HFFc6 (cell line): ENCODE measurements at regions not wholly inside any gene's neighbourhood (a gene's known extent, or its start where the extent isn't known, plus 50 kb on each side); places are given as distances from the start of the nearest gene placed in this dataset.

Source experiments
- DNase-seq: peaks from one replicate; pipeline ENCODE4 v3.0.0-alpha.2; 2018
- H3K27ac Mint-ChIP-seq: 2 replicates; pipeline ENCODE4 v1.8.0; 2020; ENCODE audit warnings: mild to moderate bottlenecking, mixed read lengths
- H3K27me3 Mint-ChIP-seq: 2 replicates; pipeline ENCODE4 v1.8.0; 2021; ENCODE audit warnings: mild to moderate bottlenecking, moderate library complexity, mixed read lengths; ENCODE audit not compliant: insufficient read depth
- H3K36me3 Mint-ChIP-seq: 2 replicates; pipeline ENCODE4 v1.8.0; 2021; ENCODE audit warnings: low read depth, mixed read lengths
- H3K4me1 Mint-ChIP-seq: 2 replicates; pipeline ENCODE4 v1.8.0; 2020; ENCODE audit warnings: low read depth, mixed read lengths
- H3K4me3 Mint-ChIP-seq: 2 replicates; pipeline ENCODE4 v1.8.0; 2020; ENCODE audit warnings: mild to moderate bottlenecking, moderate library complexity, mixed read lengths
- H3K9me3 Mint-ChIP-seq: 2 replicates; pipeline ENCODE4 v1.8.0; 2020; ENCODE audit warnings: mild to moderate bottlenecking, mixed read lengths
- TF ChIP-seq, protein P1 (sequence below): fragments of 200-600 bp; sonication (generic); IDR thresholded peaks from 2 replicates; pipeline ENCODE4 v1.5.0; 2021; ENCODE audit warnings: antibody characterized with exemption, mild to moderate bottlenecking

DNA sequence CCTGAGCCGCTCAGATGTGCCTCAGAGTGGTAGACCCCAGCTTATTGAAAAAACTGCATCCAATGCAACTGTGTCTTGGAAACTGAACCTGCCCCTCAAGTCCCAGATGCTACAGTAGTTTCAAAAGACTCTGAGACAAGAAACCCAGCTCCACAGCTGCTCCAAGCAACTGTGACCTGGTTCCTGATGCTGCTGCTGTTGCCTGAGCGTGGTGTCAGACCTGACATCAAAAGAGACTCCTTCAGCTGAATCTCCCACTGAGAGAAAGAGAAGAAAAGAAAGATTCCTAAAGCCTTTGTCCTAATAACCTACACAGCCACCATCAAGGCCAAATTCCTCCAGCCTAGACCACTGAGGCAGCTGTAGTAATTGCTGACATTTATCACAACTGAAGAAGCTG is 630.1 kb downstream of the STIM2 start:
- DNase-seq: no peak
- no peak overlapping the region for H3K4me3 Mint-ChIP-seq
- peaks cover under 1% of the 10 kb centered on the region; the same call in 1 of the 2 replicates for H3K27me3 Mint-ChIP-seq
- no peaks in the 10 kb centered on the region for H3K36me3 Mint-ChIP-seq
- H3K27ac Mint-ChIP-seq: no peak overlapping the region
- peaks cover 9% of the 10 kb centered on the region for H3K9me3 Mint-ChIP-seq
- H3K4me1 Mint-ChIP-seq: no peaks in the 10 kb centered on the region
- TF ChIP-seq, protein P1, sequence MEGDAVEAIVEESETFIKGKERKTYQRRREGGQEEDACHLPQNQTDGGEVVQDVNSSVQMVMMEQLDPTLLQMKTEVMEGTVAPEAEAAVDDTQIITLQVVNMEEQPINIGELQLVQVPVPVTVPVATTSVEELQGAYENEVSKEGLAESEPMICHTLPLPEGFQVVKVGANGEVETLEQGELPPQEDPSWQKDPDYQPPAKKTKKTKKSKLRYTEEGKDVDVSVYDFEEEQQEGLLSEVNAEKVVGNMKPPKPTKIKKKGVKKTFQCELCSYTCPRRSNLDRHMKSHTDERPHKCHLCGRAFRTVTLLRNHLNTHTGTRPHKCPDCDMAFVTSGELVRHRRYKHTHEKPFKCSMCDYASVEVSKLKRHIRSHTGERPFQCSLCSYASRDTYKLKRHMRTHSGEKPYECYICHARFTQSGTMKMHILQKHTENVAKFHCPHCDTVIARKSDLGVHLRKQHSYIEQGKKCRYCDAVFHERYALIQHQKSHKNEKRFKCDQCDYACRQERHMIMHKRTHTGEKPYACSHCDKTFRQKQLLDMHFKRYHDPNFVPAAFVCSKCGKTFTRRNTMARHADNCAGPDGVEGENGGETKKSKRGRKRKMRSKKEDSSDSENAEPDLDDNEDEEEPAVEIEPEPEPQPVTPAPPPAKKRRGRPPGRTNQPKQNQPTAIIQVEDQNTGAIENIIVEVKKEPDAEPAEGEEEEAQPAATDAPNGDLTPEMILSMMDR: no peak

DNA sequence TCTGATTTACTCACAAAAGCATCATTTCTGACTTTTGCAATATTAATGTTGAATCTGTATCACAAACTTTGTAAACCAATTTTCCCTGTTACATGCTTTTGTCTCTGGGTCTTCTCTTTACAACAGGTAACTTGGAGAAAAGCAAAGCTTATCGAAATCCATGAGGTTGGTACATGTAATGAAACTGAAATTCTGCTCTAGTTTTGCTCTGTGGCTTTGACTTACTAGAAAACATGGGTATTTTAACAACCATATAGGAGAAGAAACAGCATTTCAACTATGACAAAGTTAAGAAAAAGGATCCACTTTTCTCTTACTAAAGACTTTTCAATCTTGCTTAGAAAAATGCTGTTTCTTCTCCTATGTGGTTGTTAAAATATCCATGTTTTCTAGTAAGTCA is 645.8 kb downstream of the STIM2 start:
- no peaks in the 10 kb centered on the region for H3K27me3 Mint-ChIP-seq
- no peak for DNase-seq
- H3K4me1 Mint-ChIP-seq: no peaks in the 10 kb centered on the region
- TF ChIP-seq, protein P1: no peak
- H3K27ac Mint-ChIP-seq: no peak overlapping the region
- H3K36me3 Mint-ChIP-seq: no peaks in the 10 kb centered on the region
- no peak overlapping the region for H3K4me3 Mint-ChIP-seq
- peaks cover 18% of the 10 kb centered on the region for H3K9me3 Mint-ChIP-seq

DNA sequence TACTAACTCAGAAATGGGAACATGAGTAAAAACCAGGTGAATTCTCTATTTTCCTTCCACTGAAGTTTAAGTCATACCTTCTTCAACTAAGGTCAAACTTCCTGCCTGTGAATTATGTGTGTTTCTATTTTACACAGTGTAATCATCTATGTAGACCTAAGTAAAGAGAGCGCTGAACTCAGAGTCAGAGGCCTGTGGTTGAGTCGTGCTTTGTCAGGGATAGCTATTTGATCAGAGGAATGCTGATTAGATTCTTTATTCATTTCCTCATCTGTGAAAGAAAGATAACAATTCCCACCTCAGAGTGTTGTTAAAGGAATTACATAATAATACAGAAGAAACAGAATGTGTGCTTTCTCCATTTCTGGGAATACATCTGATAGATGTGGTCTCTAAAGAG is 654.1 kb downstream of the STIM2 start:
- H3K9me3 Mint-ChIP-seq: peaks cover 23% of the 10 kb centered on the region
- no peak overlapping the region for H3K4me3 Mint-ChIP-seq
- no peak overlapping the region for H3K27ac Mint-ChIP-seq
- no peaks in the 10 kb centered on the region for H3K27me3 Mint-ChIP-seq
- DNase-seq: no peak
- TF ChIP-seq, protein P1: no peak
- H3K4me1 Mint-ChIP-seq: no peaks in the 10 kb centered on the region
- no peaks in the 10 kb centered on the region for H3K36me3 Mint-ChIP-seq

DNA sequence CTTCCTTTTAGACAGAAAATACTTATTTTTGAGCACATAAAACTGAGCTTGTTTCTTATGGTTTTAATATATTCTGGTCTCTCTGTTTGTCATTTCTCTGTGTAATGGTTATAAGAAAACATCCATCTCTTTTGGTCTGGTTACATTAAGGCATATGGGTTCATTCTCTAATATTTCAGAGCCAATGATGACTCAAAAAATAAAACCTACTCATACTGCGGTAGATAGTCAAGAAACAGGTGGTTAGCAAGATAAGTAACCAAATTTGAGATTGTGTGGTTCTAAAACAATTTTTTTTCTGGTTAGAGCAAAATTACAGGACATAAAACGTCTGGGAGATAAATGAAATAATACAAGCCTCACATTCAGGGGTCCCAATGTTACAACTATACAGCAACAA is 654.5 kb downstream of the STIM2 start:
- H3K27me3 Mint-ChIP-seq: no peaks in the 10 kb centered on the region
- H3K27ac Mint-ChIP-seq: no peak overlapping the region

DNA sequence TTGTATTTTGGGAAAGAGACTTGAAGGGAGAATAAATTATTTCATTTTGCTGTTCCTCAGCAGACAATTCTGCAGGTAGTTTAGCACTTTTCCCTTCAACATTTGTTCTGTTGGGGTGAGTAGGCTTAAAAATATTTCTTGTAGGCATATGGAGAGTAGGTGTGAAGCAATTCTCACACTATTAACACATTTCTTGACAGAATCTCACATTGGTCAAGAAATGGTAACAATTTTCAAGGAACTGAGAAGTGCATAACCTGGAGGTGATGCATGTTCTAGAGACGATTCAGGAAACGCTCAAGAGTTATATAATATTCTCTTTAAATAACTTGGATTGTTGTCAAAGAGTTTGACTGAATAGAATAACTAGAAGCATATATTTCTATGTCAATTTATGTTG is 658.2 kb downstream of the STIM2 start:
- Mint-ChIP-seq H3K4me1 (no peaks in the 10 kb centered on the region), H3K9me3 (peaks cover 18% of the 10 kb centered on the region), H3K36me3 (no peaks in the 10 kb centered on the region), H3K27ac (no peak overlapping the region), H3K27me3 (no peaks in the 10 kb centered on the region), H3K4me3 (no peak overlapping the region)
- no peak for DNase-seq
- TF ChIP-seq, protein P1: no peak

More for the DNA sequence above, 654.5 kb downstream of the STIM2 start:
- no peak overlapping the region for H3K4me3 Mint-ChIP-seq
- no peaks in the 10 kb centered on the region for H3K36me3 Mint-ChIP-seq
- DNase-seq: no peak
- H3K4me1 Mint-ChIP-seq: no peaks in the 10 kb centered on the region
- peaks cover 23% of the 10 kb centered on the region for H3K9me3 Mint-ChIP-seq
- TF ChIP-seq, protein P1: no peak

DNA sequence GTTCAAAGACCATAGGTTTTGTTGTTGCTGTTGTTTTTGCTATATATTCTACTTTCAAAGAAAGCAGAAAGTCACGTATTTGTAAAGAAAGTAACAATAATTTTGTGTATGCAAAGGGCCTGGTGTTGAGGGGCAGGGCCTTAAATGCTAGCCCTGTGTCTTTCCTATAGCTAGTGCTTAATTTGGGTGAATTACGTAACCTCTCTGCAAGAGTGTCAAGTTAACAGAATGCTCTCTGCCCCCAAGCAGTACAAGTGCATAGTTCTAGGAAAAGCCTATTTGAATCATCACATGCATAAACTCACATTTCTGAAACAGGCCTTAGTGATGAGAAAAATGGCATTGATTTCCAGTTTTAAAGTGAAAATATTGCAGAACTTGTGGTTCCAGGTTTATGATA is 663.6 kb downstream of the STIM2 start:
- Mint-ChIP-seq H3K27me3 (no peaks in the 10 kb centered on the region), H3K36me3 (no peaks in the 10 kb centered on the region), H3K9me3 (peaks cover 13% of the 10 kb centered on the region), H3K27ac (no peak overlapping the region), H3K4me3 (no peak overlapping the region), H3K4me1 (no peaks in the 10 kb centered on the region)
- TF ChIP-seq, protein P1: no peak
- no peak for DNase-seq
